ENCODE measurements at regions not wholly inside any gene's neighbourhood (a gene's known extent, or its start where the extent isn't known, plus 50 kb on each side); places are given as distances from the start of the nearest gene placed in this dataset.

DNA sequence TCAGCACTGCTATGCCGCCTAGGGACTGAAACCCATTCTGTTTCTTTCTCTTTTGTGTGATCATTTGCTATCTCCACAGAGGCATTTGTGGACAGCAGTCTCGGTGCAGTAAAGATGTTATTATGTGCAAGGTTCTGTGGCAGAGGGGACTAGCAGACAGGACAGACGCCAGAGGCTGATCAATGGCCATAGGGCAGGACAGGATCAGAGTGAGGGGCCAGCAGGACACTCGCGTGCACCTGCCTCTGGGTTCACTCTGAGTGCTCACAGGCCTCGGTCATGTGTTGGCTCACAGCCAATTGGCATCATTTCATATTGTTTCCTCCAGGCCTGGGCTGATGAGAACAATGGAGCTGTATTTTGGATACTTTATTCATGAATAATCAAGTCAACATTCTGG lies 212.6 kb downstream of the TGFB2 start:
- TF ChIP-seq, protein P1, sequence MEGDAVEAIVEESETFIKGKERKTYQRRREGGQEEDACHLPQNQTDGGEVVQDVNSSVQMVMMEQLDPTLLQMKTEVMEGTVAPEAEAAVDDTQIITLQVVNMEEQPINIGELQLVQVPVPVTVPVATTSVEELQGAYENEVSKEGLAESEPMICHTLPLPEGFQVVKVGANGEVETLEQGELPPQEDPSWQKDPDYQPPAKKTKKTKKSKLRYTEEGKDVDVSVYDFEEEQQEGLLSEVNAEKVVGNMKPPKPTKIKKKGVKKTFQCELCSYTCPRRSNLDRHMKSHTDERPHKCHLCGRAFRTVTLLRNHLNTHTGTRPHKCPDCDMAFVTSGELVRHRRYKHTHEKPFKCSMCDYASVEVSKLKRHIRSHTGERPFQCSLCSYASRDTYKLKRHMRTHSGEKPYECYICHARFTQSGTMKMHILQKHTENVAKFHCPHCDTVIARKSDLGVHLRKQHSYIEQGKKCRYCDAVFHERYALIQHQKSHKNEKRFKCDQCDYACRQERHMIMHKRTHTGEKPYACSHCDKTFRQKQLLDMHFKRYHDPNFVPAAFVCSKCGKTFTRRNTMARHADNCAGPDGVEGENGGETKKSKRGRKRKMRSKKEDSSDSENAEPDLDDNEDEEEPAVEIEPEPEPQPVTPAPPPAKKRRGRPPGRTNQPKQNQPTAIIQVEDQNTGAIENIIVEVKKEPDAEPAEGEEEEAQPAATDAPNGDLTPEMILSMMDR (IDR thresholded peaks at IDR 0.05 in 8 of 11, conservative IDR thresholded peaks at IDR 0.05 in 3 of 11) = no peak
- TF ChIP-seq POLR2A (IDR thresholded peaks at IDR 0.05) = no peak
